Naive B cell (primary cell): ENCODE measurements at regions not wholly inside any gene's neighbourhood (a gene's known extent, or its start where the extent isn't known, plus 50 kb on each side); places are given as distances from the start of the nearest gene placed in this dataset.
"Not testable (repeated sequence)": the region's sequence is repeated elsewhere in the genome, so short reads cannot be mapped to it uniquely, and the experiment has no call there.

ENCODE experiments used
- ATAC-seq, 2 donors: fragments of 150-1000 bp; cut with Tn5 transposase; 2 replicates each; pipeline ENCODE4 v1.10.0; 2021; ENCODE audit warnings: low read depth in 2 of 2, mild to moderate bottlenecking in 2 of 2, moderate library complexity in 2 of 2
- DNase-seq: peaks from one replicate; pipeline ENCODE4 v3.0.0; 2022
- H3K27ac Mint-ChIP-seq, 6 donors: one replicate each; pipeline ENCODE4 v1.8.0; 2020 to 2022; ENCODE audit warnings: mild to moderate bottlenecking in 6 of 6, mixed read lengths in 6 of 6, moderate library complexity in 5 of 6, inconsistent platforms in 2 of 6
- H3K27me3 Mint-ChIP-seq, 3 donors: one replicate each; pipeline ENCODE4 v1.8.0; 2021 to 2022; ENCODE audit warnings: mixed read lengths in 3 of 3, mild to moderate bottlenecking in 1 of 3
- H3K36me3 Mint-ChIP-seq, 2 donors: one replicate each; pipeline ENCODE4 v1.8.0; 2020 to 2022; ENCODE audit warnings: mixed read lengths in 2 of 2, inconsistent platforms in 1 of 2, mild to moderate bottlenecking in 1 of 2
- H3K4me1 Mint-ChIP-seq, 3 donors: one replicate each; pipeline ENCODE4 v1.8.0; 2020 to 2022; ENCODE audit warnings: mixed read lengths in 3 of 3, inconsistent platforms in 1 of 3, mild to moderate bottlenecking in 1 of 3, moderate library complexity in 1 of 3
- H3K4me3 Mint-ChIP-seq, 8 donors: one replicate each; pipeline ENCODE4 v1.8.0; 2020 to 2022; ENCODE audit warnings: mild to moderate bottlenecking in 8 of 8, mixed read lengths in 8 of 8, moderate library complexity in 8 of 8, inconsistent platforms in 2 of 8
- H3K9me3 Mint-ChIP-seq, 7 donors: one replicate each; pipeline ENCODE4 v1.8.0; 2020 to 2022; ENCODE audit warnings: mixed read lengths in 7 of 7, mild to moderate bottlenecking in 5 of 7, inconsistent platforms in 2 of 7, moderate library complexity in 1 of 7

- peaks cover 8 to 48% (median 17%) of the 10 kb centered on the region in 3 donors for H3K4me1 Mint-ChIP-seq
- H3K27me3 Mint-ChIP-seq, result no peaks in the 10 kb centered on the region
- ATAC-seq, result peak; percentile 32 to 51
- peaks cover 0 to 18% (median 6%) of the 10 kb centered on the region in 7 donors for H3K9me3 Mint-ChIP-seq
- no peak for DNase-seq
- no peaks in the 10 kb centered on the region for H3K36me3 Mint-ChIP-seq
- peak overlapping the region in 1 of 8 donors; percentile 19 for H3K4me3 Mint-ChIP-seq
- no peak overlapping the region for H3K27ac Mint-ChIP-seq
Observed at GRCh38 chr4:43560047-43560446, 667.5 kb downstream of the GRXCR1 start.

GRCh38 chr4:43564107-43564506, 671.6 kb downstream of the GRXCR1 start:
- H3K4me3 Mint-ChIP-seq, result peak overlapping the region in 1 of 8 donors; percentile 40
- H3K9me3 Mint-ChIP-seq, result peaks cover 0 to 8% (median 2%) of the 10 kb centered on the region in 7 donors
- DNase-seq (peak; percentile 6), ATAC-seq (peak; percentile 82 to 87)
- H3K27me3 Mint-ChIP-seq, result no peaks in the 10 kb centered on the region
- H3K36me3 Mint-ChIP-seq, result no peaks in the 10 kb centered on the region
- H3K4me1 Mint-ChIP-seq, result peaks cover 4 to 31% (median 9%) of the 10 kb centered on the region in 3 donors
- H3K27ac Mint-ChIP-seq, result no peak overlapping the region

DNA sequence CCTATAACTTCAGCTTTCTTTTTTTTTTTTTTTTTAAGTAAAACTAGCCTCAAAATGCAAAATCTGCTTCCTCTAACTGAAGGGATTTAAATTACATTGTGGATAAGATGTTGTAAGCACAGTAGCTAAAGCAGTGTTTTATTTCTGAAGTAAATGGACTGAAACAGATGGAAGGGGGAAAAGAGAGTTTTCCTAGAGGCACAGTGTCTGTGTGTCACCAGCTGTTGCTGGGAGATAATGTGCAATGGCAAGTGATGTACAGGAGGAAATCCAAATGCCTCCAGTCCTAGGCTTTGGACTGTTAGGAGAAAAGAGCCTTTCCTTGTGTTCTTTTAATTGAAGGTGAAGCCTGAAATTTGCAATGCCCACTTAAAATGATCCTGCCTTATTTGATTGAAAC, 672.1 kb downstream of the GRXCR1 start:
- Mint-ChIP-seq H3K9me3 (peaks cover 0 to 8% (median 2%) of the 10 kb centered on the region in 7 donors), H3K27me3 (no peaks in the 10 kb centered on the region), H3K36me3 (no peaks in the 10 kb centered on the region), H3K27ac (no peak overlapping the region), H3K4me3 (peak overlapping the region in 1 of 8 donors; percentile 40), H3K4me1 (peaks cover 4 to 31% (median 9%) of the 10 kb centered on the region in 3 donors)
- ATAC-seq, result no peak
- no peak for DNase-seq

- Mint-ChIP-seq H3K4me1 (peaks cover 4 to 19% (median 6%) of the 10 kb centered on the region in 3 donors), H3K27me3 (no peaks in the 10 kb centered on the region)
Observed at GRCh38 chr4:43567644-43568043, 675.1 kb downstream of the GRXCR1 start.

GRCh38 chr4:43586813-43587212, 694.3 kb downstream of the GRXCR1 start:
- no peak overlapping the region for H3K4me3 Mint-ChIP-seq
- H3K4me1 Mint-ChIP-seq, result peaks cover 5 to 8% (median 6%) of the 10 kb centered on the region in 3 donors
- H3K36me3 Mint-ChIP-seq, result no peaks in the 10 kb centered on the region
- no peak overlapping the region for H3K27ac Mint-ChIP-seq
- peaks cover 0 to 4% (median 0%) of the 10 kb centered on the region in 7 donors for H3K9me3 Mint-ChIP-seq
- H3K27me3 Mint-ChIP-seq, result no peaks in the 10 kb centered on the region
- DNase-seq, result no peak
- ATAC-seq, result no peak

More at GRCh38 chr4:43567644-43568043, 675.1 kb downstream of the GRXCR1 start:
- H3K36me3 Mint-ChIP-seq, result no peaks in the 10 kb centered on the region
- no peak overlapping the region for H3K4me3 Mint-ChIP-seq
- DNase-seq, result no peak
- no peak for ATAC-seq
- H3K9me3 Mint-ChIP-seq, result no peaks in the 10 kb centered on the region
- peak overlapping the region in 2 of 6 donors; percentile 3 to 16 for H3K27ac Mint-ChIP-seq

GRCh38 chr4:43587758-43588157, 695.2 kb downstream of the GRXCR1 start:
- Mint-ChIP-seq H3K9me3 (peaks cover 0 to 4% (median 0%) of the 10 kb centered on the region in 7 donors), H3K27ac (peak overlapping the region in 1 of 6 donors; percentile 30), H3K4me3 (no peak overlapping the region), H3K36me3 (no peaks in the 10 kb centered on the region), H3K27me3 (no peaks in the 10 kb centered on the region), H3K4me1 (peaks cover 5 to 8% (median 6%) of the 10 kb centered on the region in 3 donors)
- DNase-seq (no peak), ATAC-seq (no peak)

DNA sequence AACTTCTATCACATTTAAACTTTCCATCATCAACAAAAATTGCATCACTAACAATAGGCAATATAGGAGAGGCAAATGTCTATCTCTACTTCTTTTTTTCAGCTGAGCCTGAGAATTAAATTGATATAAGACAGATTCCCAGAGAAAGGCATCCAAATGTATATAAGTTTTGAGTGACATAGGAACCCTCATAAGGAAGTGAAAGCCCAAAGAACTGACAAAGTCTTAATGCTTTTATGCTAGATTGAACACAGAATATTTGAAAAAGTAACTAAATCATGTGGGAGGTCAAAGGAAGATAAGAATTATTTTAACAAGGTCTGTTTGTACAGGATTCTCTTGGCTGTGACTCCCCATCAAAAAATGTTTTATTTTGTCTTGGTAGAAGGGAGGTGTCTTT, 714.9 kb downstream of the GRXCR1 start:
- Mint-ChIP-seq H3K4me1 (peaks cover 17 to 37% (median 22%) of the 10 kb centered on the region in 3 donors), H3K36me3 (no peaks in the 10 kb centered on the region), H3K9me3 (peaks cover 0 to 9% (median 3%) of the 10 kb centered on the region in 7 donors), H3K27me3 (no peaks in the 10 kb centered on the region), H3K27ac (peak overlapping the region; percentile 56 to 97 (median 72)), H3K4me3 (peak overlapping the region; percentile 6 to 85 (median 53))
- DNase-seq, result no peak
- peak; percentile 69 for ATAC-seq

- Mint-ChIP-seq H3K27ac (peak overlapping the region; percentile 67 to 97 (median 82)), H3K36me3 (no peaks in the 10 kb centered on the region), H3K4me1 (peaks cover 17 to 37% (median 22%) of the 10 kb centered on the region in 3 donors), H3K9me3 (peaks cover 0 to 9% (median 3%) of the 10 kb centered on the region in 7 donors), H3K4me3 (peak overlapping the region; percentile 13 to 85 (median 61)), H3K27me3 (no peaks in the 10 kb centered on the region)
- ATAC-seq, result peak; percentile 79 to 82
- no peak for DNase-seq
Observed at GRCh38 chr4:43607827-43608461, 715.4 kb downstream of the GRXCR1 start.

- Mint-ChIP-seq H3K27me3 (no peaks in the 10 kb centered on the region), H3K9me3 (peaks cover 2 to 23% (median 16%) of the 10 kb centered on the region in 7 donors), H3K4me3 (no peak overlapping the region), H3K4me1 (no peaks in the 10 kb centered on the region), H3K27ac (peak overlapping the region in 1 of 6 donors; percentile 90), H3K36me3 (peaks cover 0 to 5% of the 10 kb centered on the region in 2 donors)
- ATAC-seq (no peak), DNase-seq (no peak)
Observed at GRCh38 chr4:43619219-43619618, 726.7 kb downstream of the GRXCR1 start.

DNA sequence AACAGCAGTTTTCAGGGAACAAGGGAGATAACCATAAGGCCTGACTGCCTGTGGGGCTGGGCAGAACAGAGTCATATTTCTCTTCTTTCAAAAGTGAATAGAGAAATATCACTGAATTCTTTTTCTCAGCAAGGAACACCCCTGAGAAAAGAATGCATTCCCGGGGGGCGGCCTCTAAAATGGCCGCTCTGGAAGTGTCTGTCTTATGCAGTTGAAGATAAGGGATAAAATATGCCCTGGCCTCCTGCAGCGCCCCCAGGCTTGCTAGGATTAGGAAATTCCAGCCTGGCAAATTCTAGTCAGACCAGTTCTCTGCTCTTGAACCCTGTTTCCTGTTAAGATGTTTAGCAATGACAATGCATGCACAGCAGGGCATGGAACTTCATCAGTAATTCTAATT, 745.4 kb downstream of the GRXCR1 start:
- H3K4me1 Mint-ChIP-seq, ATAC-seq, DNase-seq, H3K27ac Mint-ChIP-seq, H3K4me3 Mint-ChIP-seq, H3K27me3 Mint-ChIP-seq: not testable (repeated sequence)
- H3K36me3 Mint-ChIP-seq, result peaks cover 4 to 16% of the 10 kb centered on the region in 2 donors
- H3K9me3 Mint-ChIP-seq, result peaks cover 7 to 30% (median 24%) of the 10 kb centered on the region in 7 donors

GRCh38 chr4:43651991-43652390, 759.5 kb downstream of the GRXCR1 start:
- DNase-seq (no peak), ATAC-seq (no peak)
- Mint-ChIP-seq H3K4me3 (no peak overlapping the region), H3K4me1 (no peaks in the 10 kb centered on the region), H3K27ac (no peak overlapping the region), H3K9me3 (peaks cover 1 to 9% (median 5%) of the 10 kb centered on the region in 7 donors), H3K27me3 (no peaks in the 10 kb centered on the region), H3K36me3 (no peaks in the 10 kb centered on the region)

DNA sequence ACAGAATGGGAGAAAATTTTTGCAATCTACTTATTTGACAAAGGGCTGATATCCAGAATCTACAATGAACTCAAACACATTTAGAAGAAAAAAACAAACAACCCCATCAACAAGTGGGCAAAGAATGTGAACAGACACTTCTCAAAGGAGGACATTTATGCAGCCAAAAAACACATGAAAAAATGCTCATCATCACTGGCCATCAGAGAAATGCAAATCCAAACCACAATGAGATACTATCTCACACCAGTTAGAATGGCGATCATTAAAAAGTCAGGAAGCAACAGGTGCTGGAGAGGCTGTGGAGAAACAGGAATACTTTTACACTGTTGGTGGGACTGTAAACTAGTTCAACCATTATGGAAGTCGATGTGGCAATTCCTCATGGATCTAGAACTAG, 767.0 kb downstream of the GRXCR1 start:
- H3K9me3 Mint-ChIP-seq, result peaks cover 2 to 14% (median 4%) of the 10 kb centered on the region in 7 donors
- H3K36me3 Mint-ChIP-seq, DNase-seq, H3K27ac Mint-ChIP-seq, H3K27me3 Mint-ChIP-seq, ATAC-seq, H3K4me3 Mint-ChIP-seq, H3K4me1 Mint-ChIP-seq: not testable (repeated sequence)

- H3K9me3 Mint-ChIP-seq, result peaks cover 8 to 20% (median 14%) of the 10 kb centered on the region in 7 donors
- H3K4me1 Mint-ChIP-seq, H3K27ac Mint-ChIP-seq, H3K4me3 Mint-ChIP-seq, H3K36me3 Mint-ChIP-seq, H3K27me3 Mint-ChIP-seq, DNase-seq, ATAC-seq: not testable (repeated sequence)
Observed at GRCh38 chr4:43672265-43672885, 776.2 kb downstream of the KCTD8 start.

DNA sequence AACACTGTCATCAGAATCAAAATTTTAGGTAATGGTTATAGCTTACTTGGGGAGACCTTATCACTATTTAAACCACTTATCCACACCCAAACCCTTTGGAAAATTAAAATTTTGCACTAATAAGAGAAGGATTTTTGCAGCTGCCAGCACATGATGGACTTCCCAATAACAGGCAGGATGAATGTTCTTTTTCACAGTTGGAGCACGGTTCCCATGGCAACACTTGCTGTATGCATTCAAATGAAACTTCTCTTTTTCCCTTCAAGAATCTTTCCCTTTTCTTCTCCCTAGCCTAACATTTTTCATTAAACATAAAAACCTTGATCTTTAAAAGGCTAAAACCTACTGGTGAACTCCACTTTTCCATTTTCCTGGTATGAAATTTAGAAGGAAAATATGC, 768.2 kb downstream of the KCTD8 start:
- peaks cover 2 to 6% (median 5%) of the 10 kb centered on the region in 3 donors for H3K4me1 Mint-ChIP-seq
- peaks cover 1 to 12% (median 4%) of the 10 kb centered on the region in 7 donors for H3K9me3 Mint-ChIP-seq
- no peaks in the 10 kb centered on the region for H3K27me3 Mint-ChIP-seq
- no peak overlapping the region for H3K4me3 Mint-ChIP-seq
- no peak for DNase-seq
- ATAC-seq, result no peak
- peaks cover 0 to 8% of the 10 kb centered on the region in 2 donors for H3K36me3 Mint-ChIP-seq
- H3K27ac Mint-ChIP-seq, result no peak overlapping the region
